A549 (cell line): ENCODE measurements at regions not wholly inside any gene's neighbourhood (a gene's known extent, or its start where the extent isn't known, plus 50 kb on each side); places are given as distances from the start of the nearest gene placed in this dataset.
"Not testable (repeated sequence)": the region's sequence is repeated elsewhere in the genome, so short reads cannot be mapped to it uniquely, and the experiment has no call there.

Experiments used
- CEBPB ChIP-seq, 2 experiments: fragments of >200 bp in 1 of 2; sonication (Bioruptor Twin) in 1 of 2; formaldehyde crosslinking in 1 of 2; IDR thresholded peaks; 2 replicates each; pipeline ENCODE4 v1.6.1; 2012 to 2016
- CHD4 ChIP-seq: fragments of 200-600 bp; sonication (generic); IDR thresholded peaks from 2 replicates; pipeline ENCODE4 v1.6.1; 2016; ENCODE audit warnings: antibody characterized with exemption, mild to moderate bottlenecking, borderline replicate concordance
- EP300 ChIP-seq, 2 experiments: fragments of >200 bp; sonication (Bioruptor Twin); formaldehyde crosslinking; IDR thresholded peaks; 2 replicates in 1 of 2; 3 replicates in 1 of 2; pipeline ENCODE4 v1.6.1; 2016 to 2017
- JUN ChIP-seq, 2 experiments: fragments of >200 bp; sonication (Bioruptor Twin); formaldehyde crosslinking; IDR thresholded peaks; 2 replicates in 1 of 2; 3 replicates in 1 of 2; pipeline ENCODE4 v1.6.1; 2016 to 2017
- MAFK ChIP-seq: fragments of 450-650 bp; IDR thresholded peaks from 2 replicates; pipeline ENCODE4 v1.6.1; 2014; ENCODE audit not compliant: partially characterized antibody
- MAZ ChIP-seq: fragments of 150-350 bp; IDR thresholded peaks from 2 replicates; pipeline ENCODE4 v1.6.1; 2014; ENCODE audit warnings: antibody characterized with exemption, low read depth, low read length, borderline replicate concordance
- POLR2A ChIP-seq: IDR thresholded peaks from 2 replicates; pipeline ENCODE4 v1.6.1; 2012; ENCODE audit warnings: mild to moderate bottlenecking, low read length
- RCOR1 ChIP-seq: fragments of 150-350 bp; IDR thresholded peaks from 2 replicates; pipeline ENCODE4 v1.6.1; 2014; ENCODE audit warnings: antibody characterized with exemption, low read length, low read depth
- RNF2 ChIP-seq: fragments of 200-600 bp; sonication (generic); IDR thresholded peaks from 2 replicates; pipeline ENCODE4 v1.6.1; 2016; ENCODE audit warnings: low read depth, mild to moderate bottlenecking, antibody characterized with exemption, moderate library complexity, borderline replicate concordance
- TF ChIP-seq, protein P1 (sequence below): fragments of >200 bp; sonication (Bioruptor Twin); formaldehyde crosslinking; IDR thresholded peaks from 3 replicates; pipeline ENCODE4 v1.5.1; 2016
- TF ChIP-seq, protein P2 (sequence below): fragments of 200-600 bp; sonication (generic); IDR thresholded peaks from 2 replicates; pipeline ENCODE4 v1.6.1; 2016; ENCODE audit warnings: antibody characterized with exemption, mild to moderate bottlenecking, moderate library complexity

GRCh38 chr20:26340460-26341065 lies 643.9 kb upstream of the ZNF337 start:
- not testable (repeated sequence) for TF ChIP-seq RNF2; MAZ; MAFK; JUN (IDR thresholded peaks at IDR 0.05); POLR2A; RCOR1; EP300 (IDR thresholded peaks at IDR 0.05); CEBPB (IDR thresholded peaks at IDR 0.05); CHD4
- TF ChIP-seq, protein P1, sequence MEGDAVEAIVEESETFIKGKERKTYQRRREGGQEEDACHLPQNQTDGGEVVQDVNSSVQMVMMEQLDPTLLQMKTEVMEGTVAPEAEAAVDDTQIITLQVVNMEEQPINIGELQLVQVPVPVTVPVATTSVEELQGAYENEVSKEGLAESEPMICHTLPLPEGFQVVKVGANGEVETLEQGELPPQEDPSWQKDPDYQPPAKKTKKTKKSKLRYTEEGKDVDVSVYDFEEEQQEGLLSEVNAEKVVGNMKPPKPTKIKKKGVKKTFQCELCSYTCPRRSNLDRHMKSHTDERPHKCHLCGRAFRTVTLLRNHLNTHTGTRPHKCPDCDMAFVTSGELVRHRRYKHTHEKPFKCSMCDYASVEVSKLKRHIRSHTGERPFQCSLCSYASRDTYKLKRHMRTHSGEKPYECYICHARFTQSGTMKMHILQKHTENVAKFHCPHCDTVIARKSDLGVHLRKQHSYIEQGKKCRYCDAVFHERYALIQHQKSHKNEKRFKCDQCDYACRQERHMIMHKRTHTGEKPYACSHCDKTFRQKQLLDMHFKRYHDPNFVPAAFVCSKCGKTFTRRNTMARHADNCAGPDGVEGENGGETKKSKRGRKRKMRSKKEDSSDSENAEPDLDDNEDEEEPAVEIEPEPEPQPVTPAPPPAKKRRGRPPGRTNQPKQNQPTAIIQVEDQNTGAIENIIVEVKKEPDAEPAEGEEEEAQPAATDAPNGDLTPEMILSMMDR: not testable (repeated sequence)
- TF ChIP-seq, protein P2, sequence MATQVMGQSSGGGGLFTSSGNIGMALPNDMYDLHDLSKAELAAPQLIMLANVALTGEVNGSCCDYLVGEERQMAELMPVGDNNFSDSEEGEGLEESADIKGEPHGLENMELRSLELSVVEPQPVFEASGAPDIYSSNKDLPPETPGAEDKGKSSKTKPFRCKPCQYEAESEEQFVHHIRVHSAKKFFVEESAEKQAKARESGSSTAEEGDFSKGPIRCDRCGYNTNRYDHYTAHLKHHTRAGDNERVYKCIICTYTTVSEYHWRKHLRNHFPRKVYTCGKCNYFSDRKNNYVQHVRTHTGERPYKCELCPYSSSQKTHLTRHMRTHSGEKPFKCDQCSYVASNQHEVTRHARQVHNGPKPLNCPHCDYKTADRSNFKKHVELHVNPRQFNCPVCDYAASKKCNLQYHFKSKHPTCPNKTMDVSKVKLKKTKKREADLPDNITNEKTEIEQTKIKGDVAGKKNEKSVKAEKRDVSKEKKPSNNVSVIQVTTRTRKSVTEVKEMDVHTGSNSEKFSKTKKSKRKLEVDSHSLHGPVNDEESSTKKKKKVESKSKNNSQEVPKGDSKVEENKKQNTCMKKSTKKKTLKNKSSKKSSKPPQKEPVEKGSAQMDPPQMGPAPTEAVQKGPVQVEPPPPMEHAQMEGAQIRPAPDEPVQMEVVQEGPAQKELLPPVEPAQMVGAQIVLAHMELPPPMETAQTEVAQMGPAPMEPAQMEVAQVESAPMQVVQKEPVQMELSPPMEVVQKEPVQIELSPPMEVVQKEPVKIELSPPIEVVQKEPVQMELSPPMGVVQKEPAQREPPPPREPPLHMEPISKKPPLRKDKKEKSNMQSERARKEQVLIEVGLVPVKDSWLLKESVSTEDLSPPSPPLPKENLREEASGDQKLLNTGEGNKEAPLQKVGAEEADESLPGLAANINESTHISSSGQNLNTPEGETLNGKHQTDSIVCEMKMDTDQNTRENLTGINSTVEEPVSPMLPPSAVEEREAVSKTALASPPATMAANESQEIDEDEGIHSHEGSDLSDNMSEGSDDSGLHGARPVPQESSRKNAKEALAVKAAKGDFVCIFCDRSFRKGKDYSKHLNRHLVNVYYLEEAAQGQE: not testable (repeated sequence)
